HEK293 (cell line): ENCODE measurements at regions not wholly inside any gene's neighbourhood (a gene's known extent, or its start where the extent isn't known, plus 50 kb on each side); places are given as distances from the start of the nearest gene placed in this dataset.

Experiments
- CTCF ChIA-PET: fragments of 350-600 bp; formaldehyde crosslinking; extraction: SDS; loops from one replicate; lab custom pipeline; 2021; ENCODE audit warnings: antibody characterized with exemption; lab: Yijun Ruan, JAX
- POLR2A ChIA-PET: fragments of 300-600 bp; formaldehyde crosslinking; extraction: SDS; loops from one replicate; lab custom pipeline; 2020; ENCODE audit warnings: antibody characterized with exemption, inconsistent platforms; lab: Yijun Ruan, JAX
- H3K27ac ChIP-seq: fragments of 200-500 bp; sonication (Bioruptor generic); 2 replicates; pipeline ENCODE4 v1.5.1; 2014; ENCODE audit warnings: low read depth, low read length, control low read depth, inconsistent platforms; ENCODE audit errors: extremely low read depth
- H3K36me3 ChIP-seq, 2 experiments: fragments of 200-500 bp in 1 of 2; sonication (Bioruptor generic) in 1 of 2; 1 replicate in 1 of 2; 2 replicates in 1 of 2; pipeline ENCODE4 v1.5.1; 2014 to 2017; ENCODE audit warnings: inconsistent platforms in 2 of 2, low read length in 2 of 2; ENCODE audit not compliant: control insufficient read depth in 2 of 2, insufficient read depth in 1 of 2
- H3K4me1 ChIP-seq: fragments of 200-500 bp; sonication (Bioruptor generic); 2 replicates; pipeline ENCODE4 v1.5.1; 2014; ENCODE audit warnings: mild to moderate bottlenecking, low read length, inconsistent platforms; ENCODE audit not compliant: control insufficient read depth, insufficient read depth
- H3K4me3 ChIP-seq: 2 replicates; pipeline ENCODE4 v1.5.1; 2011; ENCODE audit warnings: low read depth, mild to moderate bottlenecking, control low read depth, low read length, moderate library complexity
- H3K9me3 ChIP-seq: fragments of 200-500 bp; sonication (Bioruptor generic); 2 replicates; pipeline ENCODE4 v1.5.1; 2014; ENCODE audit warnings: low read depth, low read length, inconsistent platforms; ENCODE audit not compliant: control insufficient read depth, insufficient read depth
- BCL11A ChIP-seq: fragments of 450-650 bp; formaldehyde crosslinking; IDR thresholded peaks from 2 replicates; pipeline ENCODE4 v1.5.1; 2016; ENCODE audit warnings: low read depth, missing biosample characterization, missing genetic modification characterization
- GLI4 ChIP-seq: fragments of 450-650 bp; formaldehyde crosslinking; IDR thresholded peaks from 2 replicates; pipeline ENCODE4 v1.5.1; 2016; ENCODE audit warnings: missing biosample characterization, missing genetic modification characterization
- KLF9 ChIP-seq: fragments of 450-650 bp; formaldehyde crosslinking; IDR thresholded peaks from 2 replicates; pipeline ENCODE4 v1.5.1; 2016; ENCODE audit warnings: missing biosample characterization, missing genetic modification characterization, low read depth
- MYNN ChIP-seq: fragments of 450-650 bp; formaldehyde crosslinking; IDR thresholded peaks from 2 replicates; pipeline ENCODE4 v1.5.1; 2016; ENCODE audit warnings: missing biosample characterization, missing genetic modification characterization, borderline replicate concordance
- OVOL3 ChIP-seq: fragments of 450-650 bp; formaldehyde crosslinking; IDR thresholded peaks from 2 replicates; pipeline ENCODE4 v1.5.1; 2016; ENCODE audit warnings: missing biosample characterization, missing genetic modification characterization
- SALL2 ChIP-seq: fragments of 450-650 bp; formaldehyde crosslinking; IDR thresholded peaks from 2 replicates; pipeline ENCODE4 v1.5.0; 2017; ENCODE audit warnings: missing biosample characterization, mild to moderate bottlenecking, missing genetic modification characterization, borderline replicate concordance
- SP7 ChIP-seq: fragments of 450-650 bp; formaldehyde crosslinking; IDR thresholded peaks from 2 replicates; pipeline ENCODE4 v1.5.1; 2016; ENCODE audit warnings: missing biosample characterization, missing genetic modification characterization
- ZNF174 ChIP-seq: fragments of 450-650 bp; formaldehyde crosslinking; IDR thresholded peaks from 2 replicates; pipeline ENCODE4 v1.5.0; 2017; ENCODE audit warnings: missing biosample characterization, mild to moderate bottlenecking, missing genetic modification characterization
- ZNF311 ChIP-seq: fragments of 450-650 bp; formaldehyde crosslinking; IDR thresholded peaks from 2 replicates; pipeline ENCODE4 v1.5.1; 2017; ENCODE audit warnings: missing biosample characterization, missing genetic modification characterization, borderline replicate concordance
- ZNF335 ChIP-seq: fragments of 450-650 bp; formaldehyde crosslinking; conservative IDR thresholded peaks from 2 replicates; pipeline ENCODE4 v1.5.1; 2016; ENCODE audit warnings: missing biosample characterization, missing genetic modification characterization
- ZNF501 ChIP-seq: fragments of 450-650 bp; formaldehyde crosslinking; IDR thresholded peaks from 2 replicates; pipeline ENCODE4 v1.5.1; 2016; ENCODE audit warnings: missing biosample characterization, missing genetic modification characterization
- ZNF548 ChIP-seq: fragments of 450-650 bp; formaldehyde crosslinking; IDR thresholded peaks from 2 replicates; pipeline ENCODE4 v1.5.1; 2016; ENCODE audit warnings: missing biosample characterization, missing genetic modification characterization
- ZNF707 ChIP-seq: fragments of 450-650 bp; formaldehyde crosslinking; IDR thresholded peaks from 2 replicates; pipeline ENCODE4 v1.5.1; 2016; ENCODE audit warnings: missing biosample characterization, missing genetic modification characterization
- ZNF747 ChIP-seq: fragments of 450-650 bp; formaldehyde crosslinking; IDR thresholded peaks from 2 replicates; pipeline ENCODE4 v1.5.1; 2016; ENCODE audit warnings: missing biosample characterization, missing genetic modification characterization
- ZNF776 ChIP-seq: fragments of 450-650 bp; formaldehyde crosslinking; IDR thresholded peaks from 2 replicates; pipeline ENCODE4 v1.5.0; 2017; ENCODE audit warnings: missing biosample characterization, missing genetic modification characterization, borderline replicate concordance
- TF ChIP-seq, protein P1 (sequence below): fragments of 450-650 bp; formaldehyde crosslinking; IDR thresholded peaks from 2 replicates; pipeline ENCODE4 v1.5.1; 2016; ENCODE audit warnings: missing biosample characterization, missing genetic modification characterization
- TF ChIP-seq, protein P2 (sequence below): fragments of 450-650 bp; formaldehyde crosslinking; IDR thresholded peaks from 2 replicates; pipeline ENCODE4 v1.5.1; 2016; ENCODE audit warnings: missing biosample characterization, missing genetic modification characterization, low read depth
- TF ChIP-seq, protein P3 (sequence below): fragments of 450-650 bp; IDR thresholded peaks from 2 replicates; pipeline ENCODE4 v1.5.1; 2018; ENCODE audit warnings: missing biosample characterization, missing genetic modification characterization
- TF ChIP-seq, protein P4 (sequence below): fragments of 450-650 bp; formaldehyde crosslinking; IDR thresholded peaks from 2 replicates; pipeline ENCODE4 v1.5.1; 2016; ENCODE audit warnings: missing biosample characterization, missing genetic modification characterization
- TF ChIP-seq, protein P5 (sequence below): fragments of 450-650 bp; formaldehyde crosslinking; IDR thresholded peaks from 2 replicates; pipeline ENCODE4 v1.5.1; 2016; ENCODE audit warnings: missing biosample characterization, missing genetic modification characterization, borderline replicate concordance

DNA sequence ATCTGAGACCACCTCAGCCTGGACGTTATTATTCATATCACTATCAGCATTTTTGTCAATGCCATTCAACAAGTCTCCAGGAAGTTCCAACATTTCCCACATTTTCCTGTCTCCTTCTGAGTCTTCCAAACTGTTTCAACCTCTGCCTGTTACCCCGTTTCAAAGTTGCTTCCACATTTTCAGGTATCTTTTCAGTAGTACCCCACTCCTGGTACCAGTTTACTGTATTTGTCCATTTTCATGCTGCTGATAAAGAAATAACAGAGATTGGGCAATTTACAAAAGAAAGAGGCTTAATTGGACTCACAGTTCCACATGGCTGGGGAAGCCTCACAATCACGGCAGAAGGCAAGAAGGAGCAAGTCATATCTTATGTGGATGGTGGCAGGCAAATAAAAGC lies 565.5 kb downstream of the FRK start:
- H3K4me3 ChIP-seq, result no peak overlapping the region
- no peak for TF ChIP-seq ZNF548 (tag by site-specific recombination)
- peak; percentile 96 for TF ChIP-seq ZNF707 (tag by site-specific recombination)
- ChIA-PET POLR2A (no interaction called here), CTCF (no interaction called here)
- no peaks in the 10 kb centered on the region for H3K4me1 ChIP-seq
- H3K9me3 ChIP-seq, result no peaks in the 10 kb centered on the region
- no peak overlapping the region for H3K27ac ChIP-seq
- H3K36me3 ChIP-seq, result no peaks in the 10 kb centered on the region

DNA sequence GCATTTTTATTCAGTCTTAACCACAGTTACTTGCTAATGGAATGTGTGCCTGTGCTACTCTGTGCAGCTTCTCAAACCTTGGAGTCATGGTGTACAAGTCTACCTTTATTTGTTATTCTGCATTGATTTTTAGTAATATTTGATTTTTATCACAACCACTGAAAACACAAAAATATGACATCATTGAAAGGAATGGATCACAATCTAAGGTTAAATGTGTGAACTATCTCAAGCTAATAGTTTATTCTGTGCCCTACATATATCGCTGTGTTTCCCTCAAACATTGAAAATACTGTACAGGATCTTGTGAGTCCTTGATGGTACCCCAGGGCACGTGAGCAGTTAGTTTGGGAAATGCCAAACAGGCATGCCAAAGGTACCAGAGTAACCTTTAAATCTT lies 573.4 kb downstream of the FRK start:
- no peak overlapping the region for H3K4me3 ChIP-seq
- CTCF ChIA-PET, result no interaction called here
- no peaks in the 10 kb centered on the region for H3K36me3 ChIP-seq
- no peaks in the 10 kb centered on the region for H3K9me3 ChIP-seq
- no peak overlapping the region for H3K27ac ChIP-seq
- TF ChIP-seq, protein P1, sequence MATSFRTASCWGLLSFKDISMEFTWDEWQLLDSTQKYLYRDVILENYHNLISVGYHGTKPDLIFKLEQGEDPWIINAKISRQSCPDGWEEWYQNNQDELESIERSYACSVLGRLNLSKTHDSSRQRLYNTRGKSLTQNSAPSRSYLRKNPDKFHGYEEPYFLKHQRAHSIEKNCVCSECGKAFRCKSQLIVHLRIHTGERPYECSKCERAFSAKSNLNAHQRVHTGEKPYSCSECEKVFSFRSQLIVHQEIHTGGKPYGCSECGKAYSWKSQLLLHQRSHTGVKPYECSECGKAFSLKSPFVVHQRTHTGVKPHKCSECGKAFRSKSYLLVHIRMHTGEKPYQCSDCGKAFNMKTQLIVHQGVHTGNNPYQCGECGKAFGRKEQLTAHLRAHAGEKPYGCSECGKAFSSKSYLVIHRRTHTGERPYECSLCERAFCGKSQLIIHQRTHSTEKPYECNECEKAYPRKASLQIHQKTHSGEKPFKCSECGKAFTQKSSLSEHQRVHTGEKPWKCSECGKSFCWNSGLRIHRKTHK (tag by site-specific recombination), result no peak
- TF ChIP-seq, protein P2, sequence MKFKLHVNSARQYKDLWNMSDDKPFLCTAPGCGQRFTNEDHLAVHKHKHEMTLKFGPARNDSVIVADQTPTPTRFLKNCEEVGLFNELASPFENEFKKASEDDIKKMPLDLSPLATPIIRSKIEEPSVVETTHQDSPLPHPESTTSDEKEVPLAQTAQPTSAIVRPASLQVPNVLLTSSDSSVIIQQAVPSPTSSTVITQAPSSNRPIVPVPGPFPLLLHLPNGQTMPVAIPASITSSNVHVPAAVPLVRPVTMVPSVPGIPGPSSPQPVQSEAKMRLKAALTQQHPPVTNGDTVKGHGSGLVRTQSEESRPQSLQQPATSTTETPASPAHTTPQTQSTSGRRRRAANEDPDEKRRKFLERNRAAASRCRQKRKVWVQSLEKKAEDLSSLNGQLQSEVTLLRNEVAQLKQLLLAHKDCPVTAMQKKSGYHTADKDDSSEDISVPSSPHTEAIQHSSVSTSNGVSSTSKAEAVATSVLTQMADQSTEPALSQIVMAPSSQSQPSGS (tag by site-specific recombination), result peak; percentile 81
- TF ChIP-seq ZNF311 (tag by site-specific recombination), result no peak
- TF ChIP-seq, all 188 proteins: peak for 1
- POLR2A ChIA-PET, result no interaction called here
- H3K4me1 ChIP-seq, result peaks cover 11% of the 10 kb centered on the region

DNA sequence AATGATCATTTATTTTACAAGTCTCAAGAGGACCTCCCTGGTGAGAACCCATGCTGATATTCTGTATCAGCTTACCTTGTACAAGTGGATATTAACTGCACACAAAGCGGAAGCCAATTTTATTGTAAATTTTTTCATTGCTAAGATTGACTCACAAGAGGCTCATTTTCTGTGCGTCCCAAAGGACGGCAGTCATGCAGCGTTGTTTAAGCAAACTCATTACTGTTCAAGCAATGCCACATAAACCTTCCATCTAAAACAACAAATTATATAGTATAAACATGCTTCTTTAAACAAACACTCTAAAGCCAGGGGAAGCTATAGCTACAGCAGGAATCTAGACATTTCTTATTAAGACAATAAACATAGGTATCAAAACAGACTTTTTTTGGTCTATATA lies 575.3 kb downstream of the FRK start:
- POLR2A ChIA-PET, result no interaction called here
- peaks cover 11% of the 10 kb centered on the region for H3K4me1 ChIP-seq
- H3K9me3 ChIP-seq, result no peaks in the 10 kb centered on the region
- no peaks in the 10 kb centered on the region for H3K36me3 ChIP-seq
- no peak overlapping the region for H3K4me3 ChIP-seq
- H3K27ac ChIP-seq, result no peak overlapping the region
- CTCF ChIA-PET, result no interaction called here
- peak; percentile 98 for TF ChIP-seq OVOL3 (tag by site-specific recombination)
- no peak for TF ChIP-seq ZNF174 (tag by site-specific recombination)
- TF ChIP-seq SALL2, result no peak
- TF ChIP-seq, protein P1 (tag by site-specific recombination), result no peak
- peak; percentile 94 for TF ChIP-seq BCL11A (tag by site-specific recombination)
- TF ChIP-seq ZNF501 (tag by site-specific recombination), result peak; percentile 79; the same call in 1 of the 2 replicates
- TF ChIP-seq ZNF335, result no peak
- TF ChIP-seq ZNF747 (tag by site-specific recombination), result no peak
- no peak for TF ChIP-seq GLI4 (tag by site-specific recombination)
- TF ChIP-seq ZNF776 (tag by site-specific recombination), result no peak
- TF ChIP-seq, protein P3, sequence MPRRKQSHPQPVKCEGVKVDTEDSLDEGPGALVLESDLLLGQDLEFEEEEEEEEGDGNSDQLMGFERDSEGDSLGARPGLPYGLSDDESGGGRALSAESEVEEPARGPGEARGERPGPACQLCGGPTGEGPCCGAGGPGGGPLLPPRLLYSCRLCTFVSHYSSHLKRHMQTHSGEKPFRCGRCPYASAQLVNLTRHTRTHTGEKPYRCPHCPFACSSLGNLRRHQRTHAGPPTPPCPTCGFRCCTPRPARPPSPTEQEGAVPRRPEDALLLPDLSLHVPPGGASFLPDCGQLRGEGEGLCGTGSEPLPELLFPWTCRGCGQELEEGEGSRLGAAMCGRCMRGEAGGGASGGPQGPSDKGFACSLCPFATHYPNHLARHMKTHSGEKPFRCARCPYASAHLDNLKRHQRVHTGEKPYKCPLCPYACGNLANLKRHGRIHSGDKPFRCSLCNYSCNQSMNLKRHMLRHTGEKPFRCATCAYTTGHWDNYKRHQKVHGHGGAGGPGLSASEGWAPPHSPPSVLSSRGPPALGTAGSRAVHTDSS (tag by site-specific recombination), result peak; percentile 64
- TF ChIP-seq, protein P4, sequence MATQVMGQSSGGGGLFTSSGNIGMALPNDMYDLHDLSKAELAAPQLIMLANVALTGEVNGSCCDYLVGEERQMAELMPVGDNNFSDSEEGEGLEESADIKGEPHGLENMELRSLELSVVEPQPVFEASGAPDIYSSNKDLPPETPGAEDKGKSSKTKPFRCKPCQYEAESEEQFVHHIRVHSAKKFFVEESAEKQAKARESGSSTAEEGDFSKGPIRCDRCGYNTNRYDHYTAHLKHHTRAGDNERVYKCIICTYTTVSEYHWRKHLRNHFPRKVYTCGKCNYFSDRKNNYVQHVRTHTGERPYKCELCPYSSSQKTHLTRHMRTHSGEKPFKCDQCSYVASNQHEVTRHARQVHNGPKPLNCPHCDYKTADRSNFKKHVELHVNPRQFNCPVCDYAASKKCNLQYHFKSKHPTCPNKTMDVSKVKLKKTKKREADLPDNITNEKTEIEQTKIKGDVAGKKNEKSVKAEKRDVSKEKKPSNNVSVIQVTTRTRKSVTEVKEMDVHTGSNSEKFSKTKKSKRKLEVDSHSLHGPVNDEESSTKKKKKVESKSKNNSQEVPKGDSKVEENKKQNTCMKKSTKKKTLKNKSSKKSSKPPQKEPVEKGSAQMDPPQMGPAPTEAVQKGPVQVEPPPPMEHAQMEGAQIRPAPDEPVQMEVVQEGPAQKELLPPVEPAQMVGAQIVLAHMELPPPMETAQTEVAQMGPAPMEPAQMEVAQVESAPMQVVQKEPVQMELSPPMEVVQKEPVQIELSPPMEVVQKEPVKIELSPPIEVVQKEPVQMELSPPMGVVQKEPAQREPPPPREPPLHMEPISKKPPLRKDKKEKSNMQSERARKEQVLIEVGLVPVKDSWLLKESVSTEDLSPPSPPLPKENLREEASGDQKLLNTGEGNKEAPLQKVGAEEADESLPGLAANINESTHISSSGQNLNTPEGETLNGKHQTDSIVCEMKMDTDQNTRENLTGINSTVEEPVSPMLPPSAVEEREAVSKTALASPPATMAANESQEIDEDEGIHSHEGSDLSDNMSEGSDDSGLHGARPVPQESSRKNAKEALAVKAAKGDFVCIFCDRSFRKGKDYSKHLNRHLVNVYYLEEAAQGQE (tag by site-specific recombination), result no peak
- TF ChIP-seq SP7 (tag by site-specific recombination), result peak; percentile 84
- TF ChIP-seq, protein P5, sequence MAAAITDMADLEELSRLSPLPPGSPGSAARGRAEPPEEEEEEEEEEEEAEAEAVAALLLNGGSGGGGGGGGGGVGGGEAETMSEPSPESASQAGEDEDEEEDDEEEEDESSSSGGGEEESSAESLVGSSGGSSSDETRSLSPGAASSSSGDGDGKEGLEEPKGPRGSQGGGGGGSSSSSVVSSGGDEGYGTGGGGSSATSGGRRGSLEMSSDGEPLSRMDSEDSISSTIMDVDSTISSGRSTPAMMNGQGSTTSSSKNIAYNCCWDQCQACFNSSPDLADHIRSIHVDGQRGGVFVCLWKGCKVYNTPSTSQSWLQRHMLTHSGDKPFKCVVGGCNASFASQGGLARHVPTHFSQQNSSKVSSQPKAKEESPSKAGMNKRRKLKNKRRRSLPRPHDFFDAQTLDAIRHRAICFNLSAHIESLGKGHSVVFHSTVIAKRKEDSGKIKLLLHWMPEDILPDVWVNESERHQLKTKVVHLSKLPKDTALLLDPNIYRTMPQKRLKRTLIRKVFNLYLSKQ (tag by site-specific recombination), result no peak
- TF ChIP-seq KLF9, result no peak
- no peak for TF ChIP-seq MYNN
